HFFc6 (cell line): ENCODE measurements at regions not wholly inside any gene's neighbourhood (a gene's known extent, or its start where the extent isn't known, plus 50 kb on each side); places are given as distances from the start of the nearest gene placed in this dataset.
"Not testable (repeated sequence)": the region's sequence is repeated elsewhere in the genome, so short reads cannot be mapped to it uniquely, and the experiment has no call there.

Source experiments
- DNase-seq: peaks from one replicate; pipeline ENCODE4 v3.0.0-alpha.2; 2018
- H3K27ac Mint-ChIP-seq: 2 replicates; pipeline ENCODE4 v1.8.0; 2020; ENCODE audit warnings: mild to moderate bottlenecking, mixed read lengths
- H3K27me3 Mint-ChIP-seq: 2 replicates; pipeline ENCODE4 v1.8.0; 2021; ENCODE audit warnings: mild to moderate bottlenecking, moderate library complexity, mixed read lengths; ENCODE audit not compliant: insufficient read depth
- H3K36me3 Mint-ChIP-seq: 2 replicates; pipeline ENCODE4 v1.8.0; 2021; ENCODE audit warnings: low read depth, mixed read lengths
- H3K4me1 Mint-ChIP-seq: 2 replicates; pipeline ENCODE4 v1.8.0; 2020; ENCODE audit warnings: low read depth, mixed read lengths
- H3K4me3 Mint-ChIP-seq: 2 replicates; pipeline ENCODE4 v1.8.0; 2020; ENCODE audit warnings: mild to moderate bottlenecking, moderate library complexity, mixed read lengths
- H3K9me3 Mint-ChIP-seq: 2 replicates; pipeline ENCODE4 v1.8.0; 2020; ENCODE audit warnings: mild to moderate bottlenecking, mixed read lengths
- TF ChIP-seq, protein P1 (sequence below): fragments of 200-600 bp; sonication (generic); IDR thresholded peaks from 2 replicates; pipeline ENCODE4 v1.5.0; 2021; ENCODE audit warnings: antibody characterized with exemption, mild to moderate bottlenecking

DNA sequence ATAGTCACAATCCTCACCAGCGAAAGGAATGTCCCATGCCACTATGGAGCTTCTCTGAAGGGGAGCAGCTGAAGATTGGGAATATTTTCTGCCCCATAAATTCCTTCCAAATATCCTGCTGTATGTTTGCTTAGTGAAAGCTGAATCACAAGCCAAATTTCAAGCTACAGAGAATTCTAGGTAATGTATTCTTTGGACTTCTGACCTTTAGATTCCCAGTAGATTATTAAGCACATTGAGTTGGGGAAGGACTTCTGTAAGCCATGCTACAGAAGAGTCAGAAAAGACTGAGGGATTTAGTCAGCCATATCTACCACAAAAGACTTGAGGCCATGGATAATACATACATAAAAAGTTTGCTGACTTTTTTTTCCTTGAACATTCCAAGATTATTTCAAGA, 1342.0 kb upstream of the NUDT12 start:
- no peak for DNase-seq
- Mint-ChIP-seq H3K9me3 (peaks cover 9% of the 10 kb centered on the region; the same call in 1 of the 2 replicates), H3K4me1 (no peaks in the 10 kb centered on the region), H3K36me3 (no peaks in the 10 kb centered on the region), H3K27ac (no peak overlapping the region), H3K27me3 (no peaks in the 10 kb centered on the region), H3K4me3 (no peak overlapping the region)
- TF ChIP-seq, protein P1, sequence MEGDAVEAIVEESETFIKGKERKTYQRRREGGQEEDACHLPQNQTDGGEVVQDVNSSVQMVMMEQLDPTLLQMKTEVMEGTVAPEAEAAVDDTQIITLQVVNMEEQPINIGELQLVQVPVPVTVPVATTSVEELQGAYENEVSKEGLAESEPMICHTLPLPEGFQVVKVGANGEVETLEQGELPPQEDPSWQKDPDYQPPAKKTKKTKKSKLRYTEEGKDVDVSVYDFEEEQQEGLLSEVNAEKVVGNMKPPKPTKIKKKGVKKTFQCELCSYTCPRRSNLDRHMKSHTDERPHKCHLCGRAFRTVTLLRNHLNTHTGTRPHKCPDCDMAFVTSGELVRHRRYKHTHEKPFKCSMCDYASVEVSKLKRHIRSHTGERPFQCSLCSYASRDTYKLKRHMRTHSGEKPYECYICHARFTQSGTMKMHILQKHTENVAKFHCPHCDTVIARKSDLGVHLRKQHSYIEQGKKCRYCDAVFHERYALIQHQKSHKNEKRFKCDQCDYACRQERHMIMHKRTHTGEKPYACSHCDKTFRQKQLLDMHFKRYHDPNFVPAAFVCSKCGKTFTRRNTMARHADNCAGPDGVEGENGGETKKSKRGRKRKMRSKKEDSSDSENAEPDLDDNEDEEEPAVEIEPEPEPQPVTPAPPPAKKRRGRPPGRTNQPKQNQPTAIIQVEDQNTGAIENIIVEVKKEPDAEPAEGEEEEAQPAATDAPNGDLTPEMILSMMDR: no peak

DNA sequence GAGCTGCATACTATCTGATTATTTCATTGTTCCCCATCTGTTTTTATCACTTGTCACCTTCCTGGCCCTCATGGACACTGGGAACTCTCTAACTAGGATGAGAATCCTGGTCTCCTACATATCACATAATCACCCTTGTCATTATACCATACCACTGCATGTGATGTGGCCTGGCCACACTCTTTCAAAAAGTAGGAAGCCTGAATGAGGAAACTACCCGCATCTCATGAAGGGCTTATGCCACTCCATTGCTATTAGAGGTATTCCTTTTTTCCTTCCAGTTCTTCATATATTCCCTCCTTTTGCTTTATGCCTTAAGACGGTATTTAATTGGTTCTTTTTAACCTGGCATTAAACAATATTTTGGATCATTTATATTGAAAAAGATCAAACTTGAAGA, 1341.4 kb upstream of the NUDT12 start:
- TF ChIP-seq, protein P1: no peak
- H3K4me3 Mint-ChIP-seq: no peak overlapping the region
- H3K36me3 Mint-ChIP-seq: no peaks in the 10 kb centered on the region
- peaks cover 15% of the 10 kb centered on the region for H3K9me3 Mint-ChIP-seq
- H3K27me3 Mint-ChIP-seq: no peaks in the 10 kb centered on the region
- no peak for DNase-seq
- no peak overlapping the region for H3K27ac Mint-ChIP-seq
- no peaks in the 10 kb centered on the region for H3K4me1 Mint-ChIP-seq

DNA sequence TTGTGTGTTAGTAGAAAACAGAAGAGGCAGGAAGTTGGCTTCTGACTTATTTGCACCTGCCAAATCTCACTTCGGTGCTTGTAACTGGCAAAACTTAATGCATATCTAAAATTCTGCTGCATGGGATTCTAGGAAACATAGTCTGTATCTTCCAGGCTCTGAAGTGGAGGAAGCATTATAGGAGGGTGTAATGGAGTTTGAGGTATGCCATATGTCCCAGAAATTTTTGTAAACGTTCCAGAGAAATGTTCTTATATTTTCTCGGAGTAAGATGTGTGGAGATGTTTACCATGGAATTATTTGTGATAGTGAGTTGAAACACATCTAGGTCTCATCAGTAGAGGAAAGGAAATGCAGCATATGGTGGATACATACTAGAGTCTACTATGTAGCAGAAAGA, 1329.0 kb upstream of the NUDT12 start:
- TF ChIP-seq, protein P1: no peak
- no peak overlapping the region for H3K27ac Mint-ChIP-seq
- H3K9me3 Mint-ChIP-seq: peaks cover 37% of the 10 kb centered on the region
- H3K36me3 Mint-ChIP-seq: no peaks in the 10 kb centered on the region
- no peaks in the 10 kb centered on the region for H3K4me1 Mint-ChIP-seq
- no peak for DNase-seq
- 0 out of 2 replicates have a peak, but pooled peaks cover 2% of the 10 kb centered on the region for H3K27me3 Mint-ChIP-seq
- no peak overlapping the region for H3K4me3 Mint-ChIP-seq

DNA sequence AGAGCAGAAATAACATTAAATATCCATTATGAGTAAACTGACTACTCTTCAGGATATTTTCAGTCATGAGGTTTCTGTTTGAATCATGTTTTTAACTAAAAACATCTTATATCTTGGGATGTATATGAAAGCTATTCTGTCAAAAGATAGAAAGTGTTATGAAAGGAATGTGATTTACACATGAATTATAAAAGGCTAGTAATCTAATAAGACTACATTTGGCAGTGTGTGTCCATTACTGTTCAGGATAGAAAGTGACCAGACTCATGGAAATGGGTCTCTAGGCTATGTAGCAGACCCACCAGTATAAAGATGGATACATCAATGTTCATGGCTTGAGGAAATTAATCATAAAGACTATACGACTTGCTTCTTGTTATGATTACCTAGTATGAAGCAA, 1328.2 kb upstream of the NUDT12 start:
- Mint-ChIP-seq H3K27ac (no peak overlapping the region), H3K4me1 (no peaks in the 10 kb centered on the region), H3K4me3 (no peak overlapping the region), H3K9me3 (peaks cover 43% of the 10 kb centered on the region), H3K36me3 (no peaks in the 10 kb centered on the region), H3K27me3 (0 out of 2 replicates have a peak, but pooled peaks cover 2% of the 10 kb centered on the region)
- TF ChIP-seq, protein P1: no peak
- DNase-seq: no peak

DNA sequence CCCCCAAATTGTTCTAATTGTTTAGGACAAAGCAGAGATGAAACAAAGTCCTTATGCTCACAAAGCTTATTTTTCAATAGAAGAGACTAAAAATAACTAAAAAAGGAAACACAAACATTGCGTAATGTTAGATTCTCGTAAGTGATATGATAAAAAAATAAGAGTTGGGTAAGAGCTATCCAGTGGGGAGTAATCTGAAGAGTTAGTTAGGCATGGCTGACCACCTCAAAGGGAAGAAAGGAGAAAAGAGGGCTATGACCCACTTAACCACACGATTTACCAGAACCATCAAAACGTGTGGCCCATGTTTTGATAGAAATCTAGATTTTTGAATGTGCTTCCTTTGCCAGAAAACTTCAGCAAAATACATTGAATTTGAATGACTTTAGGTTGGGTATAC, 1296.8 kb upstream of the NUDT12 start:
- Mint-ChIP-seq H3K27me3 (no peaks in the 10 kb centered on the region; the same call in 1 of the 2 replicates), H3K4me3 (no peak overlapping the region)
- DNase-seq: no peak

DNA sequence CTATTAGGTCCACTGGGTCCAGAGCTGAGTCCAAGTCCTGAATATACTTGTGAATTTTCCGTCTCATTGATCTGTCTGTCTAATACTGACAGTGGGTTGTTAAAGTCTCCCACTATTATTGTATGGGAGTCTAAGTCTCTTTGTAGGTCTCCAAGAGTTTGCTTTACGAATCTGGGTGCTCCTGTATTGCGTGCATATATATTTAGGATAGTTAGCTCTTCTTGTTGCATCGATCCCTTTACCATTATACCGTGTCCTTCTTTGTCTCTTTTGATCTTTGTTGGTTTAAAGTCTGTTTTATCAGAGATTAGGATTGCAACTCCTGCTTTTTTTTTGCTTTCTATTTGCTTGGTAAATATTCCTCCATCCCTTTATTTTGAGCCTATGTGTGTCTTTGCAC, 1289.5 kb upstream of the NUDT12 start:
- H3K27me3 Mint-ChIP-seq, H3K36me3 Mint-ChIP-seq, H3K27ac Mint-ChIP-seq, H3K4me1 Mint-ChIP-seq, H3K4me3 Mint-ChIP-seq, DNase-seq: not testable (repeated sequence)
- peaks cover 56% of the 10 kb centered on the region for H3K9me3 Mint-ChIP-seq

More for the DNA sequence above, 1296.8 kb upstream of the NUDT12 start:
- H3K27ac Mint-ChIP-seq: no peak overlapping the region
- peaks cover 30% of the 10 kb centered on the region for H3K9me3 Mint-ChIP-seq
- H3K36me3 Mint-ChIP-seq: no peaks in the 10 kb centered on the region; the same call in 1 of the 2 replicates
- TF ChIP-seq, protein P1: no peak
- H3K4me1 Mint-ChIP-seq: no peaks in the 10 kb centered on the region
